ENCODE measurements at regions not wholly inside any gene's neighbourhood (a gene's known extent, or its start where the extent isn't known, plus 50 kb on each side); places are given as distances from the start of the nearest gene placed in this dataset.

DNA sequence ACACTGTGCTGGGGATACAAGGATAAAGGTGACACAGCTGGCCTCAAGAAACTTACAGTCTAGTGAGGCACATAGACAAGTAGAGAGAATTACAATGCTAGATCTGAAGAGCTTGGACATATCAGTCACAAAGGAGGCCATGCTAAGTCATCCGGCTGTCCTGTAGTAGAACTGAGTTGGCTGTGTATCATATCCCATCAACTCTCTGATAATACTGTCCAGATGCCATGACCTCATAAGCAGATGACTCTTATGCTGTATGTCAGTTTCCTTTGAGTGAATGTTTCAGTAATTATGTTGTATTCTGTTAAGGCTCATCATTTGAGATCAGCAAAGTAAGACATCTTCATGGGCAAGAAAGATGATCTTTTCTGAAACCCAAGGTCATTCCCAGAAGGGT lies 442.9 kb downstream of the MID1IP1 start:
- no peaks in the 10 kb centered on the region for H4K20me1 ChIP-seq (ENCODE audit: insufficient read depth)
- no peak overlapping the region for H3K9ac ChIP-seq (ENCODE audit: low read length)
- no peaks in the 10 kb centered on the region for H3K27me3 ChIP-seq (ENCODE audit: insufficient read depth, low read depth, low read length)
- no peaks in the 10 kb centered on the region for H3K79me2 ChIP-seq (replicated peaks; ENCODE audit: insufficient read depth, low read length)
- no peaks in the 10 kb centered on the region for H3F3A ChIP-seq (ENCODE audit: insufficient read depth, low read length, poor library complexity, severe bottlenecking)
- no peak overlapping the region for H3K4me3 ChIP-seq (ENCODE audit: low read length)
- no peak for TF ChIP-seq MXI1 (conservative IDR thresholded peaks at IDR 0.05; ENCODE audit: poor library complexity, severe bottlenecking)
- TF ChIP-seq POLR2AphosphoS5 (IDR thresholded peaks at IDR 0.05): no peak
- no peak for TF ChIP-seq SMC3 (conservative IDR thresholded peaks at IDR 0.05; ENCODE audit: poor library complexity)
- no peak for TF ChIP-seq EP300 (conservative IDR thresholded peaks at IDR 0.05; ENCODE audit: poor library complexity, severe bottlenecking)
- TF ChIP-seq, protein P1, sequence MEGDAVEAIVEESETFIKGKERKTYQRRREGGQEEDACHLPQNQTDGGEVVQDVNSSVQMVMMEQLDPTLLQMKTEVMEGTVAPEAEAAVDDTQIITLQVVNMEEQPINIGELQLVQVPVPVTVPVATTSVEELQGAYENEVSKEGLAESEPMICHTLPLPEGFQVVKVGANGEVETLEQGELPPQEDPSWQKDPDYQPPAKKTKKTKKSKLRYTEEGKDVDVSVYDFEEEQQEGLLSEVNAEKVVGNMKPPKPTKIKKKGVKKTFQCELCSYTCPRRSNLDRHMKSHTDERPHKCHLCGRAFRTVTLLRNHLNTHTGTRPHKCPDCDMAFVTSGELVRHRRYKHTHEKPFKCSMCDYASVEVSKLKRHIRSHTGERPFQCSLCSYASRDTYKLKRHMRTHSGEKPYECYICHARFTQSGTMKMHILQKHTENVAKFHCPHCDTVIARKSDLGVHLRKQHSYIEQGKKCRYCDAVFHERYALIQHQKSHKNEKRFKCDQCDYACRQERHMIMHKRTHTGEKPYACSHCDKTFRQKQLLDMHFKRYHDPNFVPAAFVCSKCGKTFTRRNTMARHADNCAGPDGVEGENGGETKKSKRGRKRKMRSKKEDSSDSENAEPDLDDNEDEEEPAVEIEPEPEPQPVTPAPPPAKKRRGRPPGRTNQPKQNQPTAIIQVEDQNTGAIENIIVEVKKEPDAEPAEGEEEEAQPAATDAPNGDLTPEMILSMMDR (IDR thresholded peaks at IDR 0.05; ENCODE audit: poor library complexity, severe bottlenecking): no peak
- TF ChIP-seq RAD21 (conservative IDR thresholded peaks at IDR 0.05): no peak
- no peak for TF ChIP-seq TAF1 (IDR thresholded peaks at IDR 0.05; ENCODE audit: low read depth)
- TF ChIP-seq, protein P2, sequence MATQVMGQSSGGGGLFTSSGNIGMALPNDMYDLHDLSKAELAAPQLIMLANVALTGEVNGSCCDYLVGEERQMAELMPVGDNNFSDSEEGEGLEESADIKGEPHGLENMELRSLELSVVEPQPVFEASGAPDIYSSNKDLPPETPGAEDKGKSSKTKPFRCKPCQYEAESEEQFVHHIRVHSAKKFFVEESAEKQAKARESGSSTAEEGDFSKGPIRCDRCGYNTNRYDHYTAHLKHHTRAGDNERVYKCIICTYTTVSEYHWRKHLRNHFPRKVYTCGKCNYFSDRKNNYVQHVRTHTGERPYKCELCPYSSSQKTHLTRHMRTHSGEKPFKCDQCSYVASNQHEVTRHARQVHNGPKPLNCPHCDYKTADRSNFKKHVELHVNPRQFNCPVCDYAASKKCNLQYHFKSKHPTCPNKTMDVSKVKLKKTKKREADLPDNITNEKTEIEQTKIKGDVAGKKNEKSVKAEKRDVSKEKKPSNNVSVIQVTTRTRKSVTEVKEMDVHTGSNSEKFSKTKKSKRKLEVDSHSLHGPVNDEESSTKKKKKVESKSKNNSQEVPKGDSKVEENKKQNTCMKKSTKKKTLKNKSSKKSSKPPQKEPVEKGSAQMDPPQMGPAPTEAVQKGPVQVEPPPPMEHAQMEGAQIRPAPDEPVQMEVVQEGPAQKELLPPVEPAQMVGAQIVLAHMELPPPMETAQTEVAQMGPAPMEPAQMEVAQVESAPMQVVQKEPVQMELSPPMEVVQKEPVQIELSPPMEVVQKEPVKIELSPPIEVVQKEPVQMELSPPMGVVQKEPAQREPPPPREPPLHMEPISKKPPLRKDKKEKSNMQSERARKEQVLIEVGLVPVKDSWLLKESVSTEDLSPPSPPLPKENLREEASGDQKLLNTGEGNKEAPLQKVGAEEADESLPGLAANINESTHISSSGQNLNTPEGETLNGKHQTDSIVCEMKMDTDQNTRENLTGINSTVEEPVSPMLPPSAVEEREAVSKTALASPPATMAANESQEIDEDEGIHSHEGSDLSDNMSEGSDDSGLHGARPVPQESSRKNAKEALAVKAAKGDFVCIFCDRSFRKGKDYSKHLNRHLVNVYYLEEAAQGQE (IDR thresholded peaks at IDR 0.05; ENCODE audit: borderline replicate concordance): no peak
- TF ChIP-seq EZH2 (IDR thresholded peaks at IDR 0.05; ENCODE audit: borderline replicate concordance, insufficient read depth, low read length, poor library complexity, severe bottlenecking): no peak
- no peaks in the 10 kb centered on the region for H3K9me2 ChIP-seq (ENCODE audit: insufficient read depth, low read length)
- no peaks in the 10 kb centered on the region for H3K36me3 ChIP-seq (ENCODE audit: insufficient read depth, low read length)
- H3K9me3 ChIP-seq (ENCODE audit: low read length): no peaks in the 10 kb centered on the region
- H3K4me2 ChIP-seq (ENCODE audit: low read length): no peak overlapping the region
- no peak overlapping the region for H3K27ac ChIP-seq (ENCODE audit: low read length)
- no peak overlapping the region for H2AFZ ChIP-seq (ENCODE audit: low read depth, low read length)

DNA sequence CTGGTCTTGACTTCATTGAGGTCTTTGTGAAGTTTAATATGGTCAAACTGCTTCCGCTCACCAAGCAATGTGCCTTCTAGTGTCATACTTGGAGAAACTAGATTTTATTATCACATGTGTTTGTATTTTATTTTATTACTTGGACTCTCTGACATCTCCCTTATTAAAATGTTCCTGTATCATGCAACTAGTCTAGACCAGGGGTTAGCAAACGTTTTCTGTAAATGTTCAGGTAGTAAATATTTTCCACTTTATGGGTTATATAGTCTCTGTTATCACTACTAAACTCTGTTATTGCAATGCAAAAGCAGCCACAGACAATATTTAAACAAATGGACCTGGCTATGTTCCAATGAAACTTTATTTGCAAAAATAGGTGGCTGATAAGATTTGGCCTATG lies 443.8 kb downstream of the MID1IP1 start:
- no peak overlapping the region for H3K4me3 ChIP-seq (ENCODE audit: low read length)
- H4K20me1 ChIP-seq (ENCODE audit: insufficient read depth): no peaks in the 10 kb centered on the region
- H3K79me2 ChIP-seq (replicated peaks; ENCODE audit: insufficient read depth, low read length): no peaks in the 10 kb centered on the region
- TF ChIP-seq, protein P2 (IDR thresholded peaks at IDR 0.05; ENCODE audit: borderline replicate concordance): no peak
- TF ChIP-seq SMC3 (conservative IDR thresholded peaks at IDR 0.05; ENCODE audit: poor library complexity) (no peak), EP300 (conservative IDR thresholded peaks at IDR 0.05; ENCODE audit: poor library complexity, severe bottlenecking) (no peak), MXI1 (conservative IDR thresholded peaks at IDR 0.05; ENCODE audit: poor library complexity, severe bottlenecking) (no peak), EZH2 (IDR thresholded peaks at IDR 0.05; ENCODE audit: borderline replicate concordance, insufficient read depth, low read length, poor library complexity, severe bottlenecking) (no peak), RAD21 (conservative IDR thresholded peaks at IDR 0.05) (no peak), POLR2AphosphoS5 (IDR thresholded peaks at IDR 0.05) (no peak), TAF1 (IDR thresholded peaks at IDR 0.05; ENCODE audit: low read depth) (no peak)
- TF ChIP-seq, protein P1 (IDR thresholded peaks at IDR 0.05; ENCODE audit: poor library complexity, severe bottlenecking): no peak
- H3K27ac ChIP-seq (ENCODE audit: low read length): no peak overlapping the region
- no peaks in the 10 kb centered on the region for H3K9me2 ChIP-seq (ENCODE audit: insufficient read depth, low read length)
- H3K36me3 ChIP-seq (ENCODE audit: insufficient read depth, low read length): no peaks in the 10 kb centered on the region
- no peak overlapping the region for H2AFZ ChIP-seq (ENCODE audit: low read depth, low read length)
- no peaks in the 10 kb centered on the region for H3K27me3 ChIP-seq (ENCODE audit: insufficient read depth, low read depth, low read length)
- no peak overlapping the region for H3K4me2 ChIP-seq (ENCODE audit: low read length)
- no peaks in the 10 kb centered on the region for H3F3A ChIP-seq (ENCODE audit: insufficient read depth, low read length, poor library complexity, severe bottlenecking)
- no peak overlapping the region for H3K9ac ChIP-seq (ENCODE audit: low read length)
- H3K9me3 ChIP-seq (ENCODE audit: low read length): no peaks in the 10 kb centered on the region
